Activated naive CD8-positive, alpha-beta T cell treated with anti-CD3 and anti-CD28 coated beads, Interleukin-2, amount 10 ng/mL, durations not matched to agents 7 days and 5 days (primary cell): ENCODE measurements at regions not wholly inside any gene's neighbourhood (a gene's known extent, or its start where the extent isn't known, plus 50 kb on each side); places are given as distances from the start of the nearest gene placed in this dataset.

Source experiments
- ATAC-seq: fragments of 150-1000 bp; cut with Tn5 transposase; one replicate; pipeline ENCODE4 v1.10.0; 2021; ENCODE audit warnings: low read depth, moderate library complexity
- POLR2A ChIA-PET: fragments of 350-600 bp; sonication (Branson Sonifier 250); formaldehyde crosslinking; loops from one replicate; lab custom pipeline; 2021; ENCODE audit warnings: antibody characterized with exemption; lab: Charles Lee
- DNase-seq: peaks from one replicate; pipeline ENCODE4 v3.0.0; 2021
- H3K27ac Mint-ChIP-seq: one replicate; pipeline ENCODE4 v1.8.0; 2022; ENCODE audit warnings: mild to moderate bottlenecking, mixed read lengths
- H3K27me3 Mint-ChIP-seq: one replicate; pipeline ENCODE4 v1.8.0; 2022; ENCODE audit warnings: mild to moderate bottlenecking, moderate library complexity, mixed read lengths
- H3K36me3 Mint-ChIP-seq: one replicate; pipeline ENCODE4 v1.8.0; 2021; ENCODE audit warnings: mild to moderate bottlenecking, mixed read lengths
- H3K4me1 Mint-ChIP-seq: one replicate; pipeline ENCODE4 v1.8.0; 2021; ENCODE audit warnings: mixed read lengths
- H3K4me3 Mint-ChIP-seq: one replicate; pipeline ENCODE4 v1.8.0; 2022; ENCODE audit warnings: mild to moderate bottlenecking, moderate library complexity, mixed read lengths
- H3K9me3 Mint-ChIP-seq: one replicate; pipeline ENCODE4 v1.8.0; 2021; ENCODE audit warnings: mixed read lengths

GRCh38 chr7:17680026-17680425 is 260.3 kb downstream of the SNX13 start:
- POLR2A ChIA-PET: no interaction called here
- Mint-ChIP-seq H3K27me3 (peaks cover 1% of the 10 kb centered on the region), H3K4me1 (no peaks in the 10 kb centered on the region), H3K27ac (no peak overlapping the region), H3K36me3 (no peaks in the 10 kb centered on the region), H3K4me3 (no peak overlapping the region), H3K9me3 (no peaks in the 10 kb centered on the region)
- no peak for DNase-seq
- ATAC-seq: no peak

GRCh38 chr7:17680943-17681351 is 259.3 kb downstream of the SNX13 start:
- no peak for ATAC-seq
- POLR2A ChIA-PET: no interaction called here
- H3K36me3 Mint-ChIP-seq: no peaks in the 10 kb centered on the region
- no peak overlapping the region for H3K27ac Mint-ChIP-seq
- H3K4me3 Mint-ChIP-seq: no peak overlapping the region
- DNase-seq: no peak
- H3K27me3 Mint-ChIP-seq: no peaks in the 10 kb centered on the region
- no peaks in the 10 kb centered on the region for H3K4me1 Mint-ChIP-seq
- H3K9me3 Mint-ChIP-seq: no peaks in the 10 kb centered on the region

DNA sequence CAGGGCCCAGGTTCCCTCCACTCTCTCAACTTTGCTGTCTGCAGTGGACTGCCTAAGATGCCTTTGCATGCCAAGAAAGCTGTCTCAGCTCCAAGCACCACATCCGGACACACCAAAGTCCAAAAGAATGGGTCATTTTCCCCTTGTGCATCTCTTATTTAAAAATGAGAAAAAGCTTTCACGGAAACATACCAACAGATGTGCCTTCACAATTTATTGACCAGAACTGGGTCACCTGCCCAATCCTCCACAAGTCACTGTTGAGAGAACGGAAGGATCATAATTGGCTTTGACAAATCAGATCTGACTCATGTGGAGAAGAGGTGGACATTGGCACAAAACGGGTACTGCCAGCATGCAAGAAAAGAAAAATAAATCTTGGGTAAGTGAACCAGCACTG is 258.3 kb downstream of the SNX13 start:
- POLR2A ChIA-PET: no interaction called here
- no peaks in the 10 kb centered on the region for H3K27me3 Mint-ChIP-seq
- no peak for ATAC-seq
- no peaks in the 10 kb centered on the region for H3K9me3 Mint-ChIP-seq
- no peaks in the 10 kb centered on the region for H3K36me3 Mint-ChIP-seq
- H3K4me3 Mint-ChIP-seq: no peak overlapping the region
- no peaks in the 10 kb centered on the region for H3K4me1 Mint-ChIP-seq
- H3K27ac Mint-ChIP-seq: no peak overlapping the region
- DNase-seq: no peak

- ATAC-seq (no peak), DNase-seq (no peak)
- no peak overlapping the region for H3K27ac Mint-ChIP-seq
- no peaks in the 10 kb centered on the region for H3K9me3 Mint-ChIP-seq
- no peaks in the 10 kb centered on the region for H3K36me3 Mint-ChIP-seq
- no peaks in the 10 kb centered on the region for H3K4me1 Mint-ChIP-seq
- H3K27me3 Mint-ChIP-seq: no peaks in the 10 kb centered on the region
- POLR2A ChIA-PET: no interaction called here
- H3K4me3 Mint-ChIP-seq: no peak overlapping the region
Measured at GRCh38 chr7:17682586-17682985, 257.7 kb downstream of the SNX13 start.

DNA sequence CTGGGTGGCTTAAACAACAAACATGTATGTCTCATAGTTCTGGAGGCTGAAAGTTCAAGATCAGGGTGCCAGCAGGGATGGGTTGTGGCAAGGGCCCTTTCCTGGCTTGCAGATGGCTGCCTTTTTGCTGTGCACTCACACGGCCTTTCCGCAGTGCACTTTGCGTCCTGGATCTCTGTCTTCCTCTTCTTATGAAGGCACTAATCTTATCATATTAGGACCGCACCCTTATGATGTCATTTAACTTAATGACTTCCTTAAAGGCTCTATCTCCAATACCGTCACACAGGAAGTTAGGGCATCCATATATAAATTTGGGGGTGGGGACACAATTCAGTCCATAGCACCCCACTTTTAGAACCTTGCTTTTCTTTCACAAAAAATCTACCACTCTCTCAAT is 255.2 kb downstream of the SNX13 start:
- no peak overlapping the region for H3K27ac Mint-ChIP-seq

DNA sequence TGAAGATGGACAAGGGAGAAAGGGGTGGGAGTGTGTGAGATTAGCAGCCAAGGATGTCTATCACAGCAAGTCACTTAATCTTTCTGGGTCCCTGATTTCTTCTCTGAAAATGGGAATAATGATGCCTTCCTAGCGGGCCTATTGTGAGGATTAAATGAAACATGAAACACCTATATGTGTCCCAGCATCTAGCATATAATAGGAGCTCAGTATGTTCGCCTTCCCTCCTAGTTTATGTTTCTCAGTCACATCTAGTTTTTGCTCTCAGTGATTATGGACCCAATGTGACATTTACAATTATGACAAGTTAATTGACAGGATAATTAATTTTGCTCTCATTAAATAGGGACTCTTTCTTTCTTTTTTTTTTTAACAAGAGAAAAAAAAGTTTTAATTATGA is 252.9 kb downstream of the SNX13 start:
- no peak overlapping the region for H3K27ac Mint-ChIP-seq
- peaks cover 5% of the 10 kb centered on the region for H3K4me1 Mint-ChIP-seq
- ATAC-seq (no peak), DNase-seq (no peak)
- no peaks in the 10 kb centered on the region for H3K36me3 Mint-ChIP-seq
- no peak overlapping the region for H3K4me3 Mint-ChIP-seq
- no peaks in the 10 kb centered on the region for H3K9me3 Mint-ChIP-seq
- POLR2A ChIA-PET: no interaction called here
- no peaks in the 10 kb centered on the region for H3K27me3 Mint-ChIP-seq

More for the DNA sequence above, 255.2 kb downstream of the SNX13 start:
- no peak overlapping the region for H3K4me3 Mint-ChIP-seq
- no peaks in the 10 kb centered on the region for H3K27me3 Mint-ChIP-seq
- H3K9me3 Mint-ChIP-seq: no peaks in the 10 kb centered on the region
- POLR2A ChIA-PET: no interaction called here
- no peaks in the 10 kb centered on the region for H3K36me3 Mint-ChIP-seq
- ATAC-seq (no peak), DNase-seq (no peak)
- no peaks in the 10 kb centered on the region for H3K4me1 Mint-ChIP-seq

DNA sequence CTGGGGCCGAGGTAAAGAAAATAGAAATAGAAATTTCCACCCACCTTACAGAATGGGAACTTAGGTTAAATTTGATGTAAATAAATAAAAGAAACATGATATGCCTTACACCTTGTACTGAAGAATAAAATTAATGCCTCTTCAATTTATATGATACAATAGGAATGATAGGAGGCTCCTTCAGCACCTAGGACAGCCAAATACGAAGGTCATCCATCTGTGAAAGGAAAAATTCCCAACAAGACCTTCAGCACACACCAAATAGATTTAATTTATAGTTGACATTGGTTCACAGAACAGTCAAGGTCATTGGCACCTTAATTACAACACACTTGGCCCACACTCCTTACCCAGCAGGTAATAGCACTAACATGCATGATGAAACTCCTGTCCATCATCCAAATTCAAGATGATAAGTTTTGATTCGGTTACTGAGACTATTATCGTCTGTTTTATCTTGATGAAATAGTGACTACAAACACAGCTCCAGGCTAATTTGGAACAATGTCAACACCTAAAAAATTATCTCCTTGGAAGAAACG is 250.9 kb downstream of the SNX13 start:
- ATAC-seq (no peak), DNase-seq (no peak)
- Mint-ChIP-seq H3K4me3 (no peak overlapping the region), H3K27ac (no peak overlapping the region), H3K27me3 (no peaks in the 10 kb centered on the region), H3K36me3 (no peaks in the 10 kb centered on the region), H3K4me1 (peaks cover 7% of the 10 kb centered on the region), H3K9me3 (no peaks in the 10 kb centered on the region)
- POLR2A ChIA-PET: no interaction called here

GRCh38 chr7:17690030-17690429 is 250.3 kb downstream of the SNX13 start:
- no peak for ATAC-seq
- Mint-ChIP-seq H3K4me3 (no peak overlapping the region), H3K9me3 (no peaks in the 10 kb centered on the region), H3K27me3 (no peaks in the 10 kb centered on the region), H3K4me1 (peaks cover 7% of the 10 kb centered on the region), H3K27ac (no peak overlapping the region), H3K36me3 (no peaks in the 10 kb centered on the region)
- POLR2A ChIA-PET: no interaction called here
- no peak for DNase-seq

DNA sequence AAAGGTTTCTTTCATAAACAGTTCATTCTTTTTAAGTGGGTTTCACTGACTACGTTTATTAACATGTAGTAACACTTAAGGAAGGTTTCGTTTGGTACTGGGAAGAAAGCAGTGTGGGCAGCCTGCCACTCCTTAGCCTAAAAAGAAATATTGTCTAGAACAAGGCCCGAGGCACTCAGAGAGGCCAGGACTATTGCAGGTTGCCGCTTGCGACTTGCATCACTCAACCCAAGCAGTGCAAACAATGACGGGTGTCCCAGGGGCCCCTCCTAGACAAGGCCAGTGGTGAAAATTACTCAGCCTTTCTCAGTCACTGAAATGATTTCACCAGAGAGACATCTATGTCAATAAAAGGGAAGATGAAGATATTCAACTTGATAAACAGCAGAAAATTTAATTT is 243.9 kb downstream of the SNX13 start:
- peaks cover 5% of the 10 kb centered on the region for H3K4me1 Mint-ChIP-seq
- ATAC-seq (no peak), DNase-seq (no peak)
- peaks cover 9% of the 10 kb centered on the region for H3K36me3 Mint-ChIP-seq
- POLR2A ChIA-PET: no interaction called here
- H3K9me3 Mint-ChIP-seq: peaks cover 15% of the 10 kb centered on the region
- no peak overlapping the region for H3K27ac Mint-ChIP-seq
- H3K4me3 Mint-ChIP-seq: no peak overlapping the region
- H3K27me3 Mint-ChIP-seq: no peaks in the 10 kb centered on the region

- DNase-seq (no peak), ATAC-seq (no peak)
- POLR2A ChIA-PET: no interaction called here
- Mint-ChIP-seq H3K9me3 (peaks cover 15% of the 10 kb centered on the region), H3K4me3 (no peak overlapping the region), H3K36me3 (peaks cover 9% of the 10 kb centered on the region), H3K27me3 (peaks cover 4% of the 10 kb centered on the region), H3K4me1 (peaks cover 3% of the 10 kb centered on the region), H3K27ac (no peak overlapping the region)
Measured at GRCh38 chr7:17697128-17697881, 243.0 kb downstream of the SNX13 start.

- no peaks in the 10 kb centered on the region for H3K4me1 Mint-ChIP-seq
- peaks cover 9% of the 10 kb centered on the region for H3K36me3 Mint-ChIP-seq
- no peak overlapping the region for H3K27ac Mint-ChIP-seq
- no peak for DNase-seq
- peaks cover 15% of the 10 kb centered on the region for H3K9me3 Mint-ChIP-seq
- H3K27me3 Mint-ChIP-seq: peaks cover 11% of the 10 kb centered on the region
- POLR2A ChIA-PET: no interaction called here
- no peak for ATAC-seq
- no peak overlapping the region for H3K4me3 Mint-ChIP-seq
Measured at GRCh38 chr7:17699696-17700095, 240.6 kb downstream of the SNX13 start.

- ATAC-seq (no peak), DNase-seq (no peak)
- peaks cover 14% of the 10 kb centered on the region for H3K27me3 Mint-ChIP-seq
- no peak overlapping the region for H3K4me3 Mint-ChIP-seq
- H3K9me3 Mint-ChIP-seq: peaks cover 15% of the 10 kb centered on the region
- no peak overlapping the region for H3K27ac Mint-ChIP-seq
- H3K4me1 Mint-ChIP-seq: no peaks in the 10 kb centered on the region
- POLR2A ChIA-PET: no interaction called here
- H3K36me3 Mint-ChIP-seq: peaks cover 9% of the 10 kb centered on the region
Measured at GRCh38 chr7:17700138-17700537, 240.2 kb downstream of the SNX13 start.

DNA sequence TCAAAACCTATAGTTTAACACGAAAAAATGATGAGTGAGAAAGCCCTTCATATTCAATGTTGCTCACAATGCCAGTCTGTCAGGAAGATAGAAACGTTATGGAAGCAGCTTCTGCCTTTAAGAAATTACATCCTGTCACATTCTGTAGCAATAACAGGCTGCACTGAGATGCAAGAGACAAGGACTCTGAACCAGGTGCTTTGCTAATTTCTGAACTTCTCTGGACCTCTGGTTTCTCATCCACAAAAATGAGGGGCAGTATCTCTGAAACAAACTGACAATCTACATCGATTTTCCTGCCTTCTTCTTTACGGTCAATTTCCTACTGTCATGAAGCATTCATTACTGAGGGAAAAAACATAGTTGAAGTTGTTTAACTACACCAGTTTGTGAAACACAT is 234.0 kb downstream of the SNX13 start:
- H3K4me3 Mint-ChIP-seq: no peak overlapping the region
- ATAC-seq: no peak
- POLR2A ChIA-PET: no interaction called here
- no peaks in the 10 kb centered on the region for H3K4me1 Mint-ChIP-seq
- DNase-seq: no peak
- no peak overlapping the region for H3K27ac Mint-ChIP-seq
- H3K9me3 Mint-ChIP-seq: peaks cover 1% of the 10 kb centered on the region
- peaks cover 1% of the 10 kb centered on the region for H3K36me3 Mint-ChIP-seq
- peaks cover 38% of the 10 kb centered on the region for H3K27me3 Mint-ChIP-seq

GRCh38 chr7:17706734-17707133 is 233.6 kb downstream of the SNX13 start:
- Mint-ChIP-seq H3K9me3 (no peaks in the 10 kb centered on the region), H3K27me3 (peaks cover 36% of the 10 kb centered on the region), H3K27ac (no peak overlapping the region), H3K36me3 (no peaks in the 10 kb centered on the region), H3K4me1 (no peaks in the 10 kb centered on the region), H3K4me3 (no peak overlapping the region)
- DNase-seq (no peak), ATAC-seq (peak; percentile 45)
- POLR2A ChIA-PET: no interaction called here
